ES-I3 (cell line): ENCODE measurements at regions not wholly inside any gene's neighbourhood (a gene's known extent, or its start where the extent isn't known, plus 50 kb on each side); places are given as distances from the start of the nearest gene placed in this dataset.
"Not testable (repeated sequence)": the region's sequence is repeated elsewhere in the genome, so short reads cannot be mapped to it uniquely, and the experiment has no call there.

Source experiments
- H3K36me3 ChIP-seq: 2 replicates; pipeline ENCODE4 v1.6.1; 2013; ENCODE audit warnings: mild to moderate bottlenecking, low read length, control low read depth, moderate library complexity; ENCODE audit not compliant: insufficient read depth
- H3K4me1 ChIP-seq: 2 replicates; pipeline ENCODE4 v1.6.1; 2013; ENCODE audit warnings: mild to moderate bottlenecking, control low read depth, low read length; ENCODE audit not compliant: insufficient read depth
- H3K9ac ChIP-seq: 2 replicates; pipeline ENCODE4 v1.6.1; 2013; ENCODE audit warnings: low read depth, mild to moderate bottlenecking, low read length, moderate library complexity
- H3K9me3 ChIP-seq: 2 replicates; pipeline ENCODE4 v1.6.1; 2013; ENCODE audit warnings: mild to moderate bottlenecking, low read length, moderate library complexity; ENCODE audit not compliant: control insufficient read depth, insufficient read depth

DNA sequence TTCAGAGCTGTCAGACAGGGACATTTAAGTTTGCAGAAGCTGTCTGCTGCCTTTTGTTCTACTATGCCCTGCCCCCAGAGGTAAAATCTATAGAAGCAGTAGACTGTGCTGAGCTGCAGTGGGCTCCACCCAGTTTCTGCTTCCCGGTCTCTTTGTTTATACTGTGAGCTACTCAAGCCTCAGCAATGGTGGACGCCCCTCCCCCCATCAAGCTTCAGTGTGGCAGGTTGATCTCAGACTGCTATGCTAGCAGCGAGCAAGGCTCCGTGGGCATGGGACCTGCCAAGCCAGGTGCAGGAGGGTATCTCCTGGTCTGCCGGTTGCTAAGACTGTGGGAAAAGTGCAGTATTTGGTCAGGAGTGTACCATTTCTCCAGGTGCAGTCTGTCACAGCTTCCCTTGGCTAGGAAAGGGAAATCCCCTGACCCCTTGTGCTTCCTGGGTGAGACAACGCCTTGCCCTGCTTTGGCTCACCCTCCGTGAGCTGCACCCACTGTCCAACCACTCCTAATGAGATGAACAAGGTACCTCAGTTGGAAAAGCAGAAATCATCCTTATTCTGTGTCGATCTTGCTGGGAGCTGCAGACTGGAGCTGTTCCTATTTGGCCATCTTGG, 692.2 kb downstream of the UTRN start:
- H3K9ac ChIP-seq, result peak overlapping the region; percentile 5; the same call in 1 of the 2 replicates
- not testable (repeated sequence) for H3K36me3 ChIP-seq, H3K4me1 ChIP-seq, H3K9me3 ChIP-seq

- H3K4me1 ChIP-seq, result peaks cover 10% of the 10 kb centered on the region; the same call in 1 of the 2 replicates
- H3K9me3 ChIP-seq, result no peaks in the 10 kb centered on the region
- H3K36me3 ChIP-seq, result no peaks in the 10 kb centered on the region
- no peak overlapping the region for H3K9ac ChIP-seq
Observed at GRCh38 chr6:144978208-144978607, 693.1 kb downstream of the UTRN start.

DNA sequence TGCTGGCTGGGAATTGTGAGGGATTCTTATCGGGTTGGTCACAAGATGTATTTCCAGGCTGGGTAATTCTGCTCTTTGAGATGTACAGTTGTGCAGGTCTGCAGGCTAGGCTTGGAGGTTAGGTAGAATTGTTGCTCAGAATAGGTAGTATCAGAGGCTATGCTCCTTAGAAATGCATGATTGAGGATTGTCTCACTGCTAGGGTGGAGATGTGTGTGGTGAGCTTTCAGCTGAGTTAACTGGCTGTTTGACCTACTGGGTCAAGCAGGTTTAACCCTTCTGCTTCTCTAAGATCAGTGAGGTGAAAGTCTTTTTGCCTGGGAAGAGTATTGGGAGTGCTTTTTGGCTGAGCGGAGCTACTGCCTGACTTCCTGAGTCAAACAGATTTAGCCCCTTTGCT, 701.1 kb downstream of the UTRN start:
- H3K9ac ChIP-seq, result no peak overlapping the region

DNA sequence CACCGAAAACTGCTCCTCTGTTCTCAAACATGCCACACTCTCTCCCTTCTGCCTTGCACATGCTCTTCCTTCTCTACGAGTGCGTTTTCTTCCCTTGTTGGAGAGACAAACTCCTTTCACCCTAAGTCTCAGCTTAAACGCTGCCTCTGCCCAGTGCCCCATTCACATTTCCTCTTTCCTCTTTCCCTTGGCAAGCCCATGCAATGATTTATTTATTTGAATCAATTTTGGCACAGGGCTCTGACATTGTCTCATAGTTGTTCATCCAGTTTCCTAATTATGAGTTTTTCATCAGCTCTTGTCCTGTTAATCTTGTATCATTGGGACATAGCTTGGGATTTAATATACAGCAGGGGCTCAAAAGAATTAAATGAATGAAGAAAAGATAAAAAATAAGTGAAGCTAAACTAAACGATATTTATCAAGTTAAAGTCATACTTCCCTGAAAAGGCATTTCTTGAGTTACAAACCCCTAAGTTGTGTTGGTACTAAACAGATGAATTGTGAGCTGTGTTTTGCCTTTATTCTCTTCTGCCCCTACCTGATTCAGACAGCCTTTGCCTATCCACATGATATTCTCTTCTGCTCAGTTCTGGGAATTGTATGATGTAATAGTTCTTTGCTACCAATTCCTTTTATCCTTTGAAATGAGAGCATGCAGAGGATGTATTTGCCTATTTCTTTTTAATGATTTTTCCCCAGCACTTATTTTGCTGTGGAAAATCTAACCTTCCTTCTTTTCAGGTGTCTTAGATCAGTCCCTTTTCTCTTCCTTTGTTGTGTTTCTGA, 704.4 kb downstream of the UTRN start:
- Histone ChIP-seq H3K4me1 (peaks cover 4% of the 10 kb centered on the region; the same call in 1 of the 2 replicates), H3K36me3 (no peaks in the 10 kb centered on the region), H3K9me3 (no peaks in the 10 kb centered on the region), H3K9ac (no peak overlapping the region)

More for the DNA sequence above, 701.1 kb downstream of the UTRN start:
- H3K9me3 ChIP-seq, result no peaks in the 10 kb centered on the region
- no peaks in the 10 kb centered on the region for H3K36me3 ChIP-seq
- no peaks in the 10 kb centered on the region for H3K4me1 ChIP-seq

- Histone ChIP-seq H3K36me3 (no peaks in the 10 kb centered on the region), H3K9me3 (no peaks in the 10 kb centered on the region), H3K4me1 (peaks cover 4% of the 10 kb centered on the region; the same call in 1 of the 2 replicates), H3K9ac (no peak overlapping the region)
Observed at GRCh38 chr6:144990784-144991183, 705.6 kb downstream of the UTRN start.

- Histone ChIP-seq H3K9me3 (no peaks in the 10 kb centered on the region), H3K9ac (no peak overlapping the region), H3K4me1 (peaks cover 4% of the 10 kb centered on the region; the same call in 1 of the 2 replicates), H3K36me3 (no peaks in the 10 kb centered on the region)
Observed at GRCh38 chr6:144993870-144994269, 708.7 kb downstream of the UTRN start.

DNA sequence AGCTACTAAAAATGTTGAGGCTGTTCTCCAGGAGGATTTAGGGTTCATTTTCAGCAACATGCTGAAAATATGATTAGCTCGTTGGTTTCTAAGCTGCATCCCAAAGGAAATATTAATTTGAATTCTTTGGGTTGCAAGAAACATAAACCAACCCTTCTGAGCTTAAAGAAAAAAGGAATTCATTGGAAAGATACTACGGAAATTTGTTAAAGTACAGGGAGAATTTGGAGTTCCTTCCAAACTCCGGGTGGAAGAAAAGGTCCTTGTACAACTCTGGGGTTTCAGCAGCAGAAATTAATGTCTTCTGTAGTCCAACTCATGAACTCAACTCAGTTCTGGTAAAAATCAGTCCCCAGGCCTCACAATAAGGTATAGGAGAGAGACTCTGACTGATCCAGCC, 712.9 kb downstream of the UTRN start:
- Histone ChIP-seq H3K4me1 (peaks cover 4% of the 10 kb centered on the region; the same call in 1 of the 2 replicates), H3K9me3 (no peaks in the 10 kb centered on the region), H3K9ac (no peak overlapping the region), H3K36me3 (no peaks in the 10 kb centered on the region)

- H3K4me1 ChIP-seq, result no peaks in the 10 kb centered on the region
- no peak overlapping the region for H3K9ac ChIP-seq
- H3K9me3 ChIP-seq, result no peaks in the 10 kb centered on the region
- no peaks in the 10 kb centered on the region for H3K36me3 ChIP-seq
Observed at GRCh38 chr6:144999127-144999526, 714.0 kb downstream of the UTRN start.

- Histone ChIP-seq H3K4me1 (0 out of 2 replicates have a peak, but pooled peaks cover 4% of the 10 kb centered on the region), H3K36me3 (no peaks in the 10 kb centered on the region), H3K9me3 (no peaks in the 10 kb centered on the region), H3K9ac (no peak overlapping the region)
Observed at GRCh38 chr6:145003145-145003544, 718.0 kb downstream of the UTRN start.

DNA sequence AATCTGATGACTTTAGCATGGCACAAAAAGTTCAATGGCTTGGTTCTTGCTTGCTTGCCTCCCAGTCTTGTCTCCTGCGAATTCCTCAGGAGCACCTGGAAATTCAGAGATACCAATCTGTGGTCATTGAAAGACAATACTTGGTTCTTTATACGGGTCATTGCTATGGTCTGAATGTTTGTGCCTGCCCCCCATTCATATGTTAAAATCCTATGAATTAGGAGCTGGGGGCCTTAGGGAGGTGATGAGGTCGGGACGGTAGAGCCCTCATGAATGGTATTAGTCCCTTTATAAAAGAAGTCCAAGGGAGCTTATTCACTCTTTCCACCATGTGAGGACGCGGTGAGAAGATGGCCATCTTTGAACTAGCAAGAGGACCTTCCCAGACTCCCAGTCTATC, 721.8 kb downstream of the UTRN start:
- H3K9me3 ChIP-seq, result no peaks in the 10 kb centered on the region
- 0 out of 2 replicates have a peak, but pooled peaks cover 4% of the 10 kb centered on the region for H3K4me1 ChIP-seq
- no peak overlapping the region for H3K9ac ChIP-seq
- H3K36me3 ChIP-seq, result no peaks in the 10 kb centered on the region

DNA sequence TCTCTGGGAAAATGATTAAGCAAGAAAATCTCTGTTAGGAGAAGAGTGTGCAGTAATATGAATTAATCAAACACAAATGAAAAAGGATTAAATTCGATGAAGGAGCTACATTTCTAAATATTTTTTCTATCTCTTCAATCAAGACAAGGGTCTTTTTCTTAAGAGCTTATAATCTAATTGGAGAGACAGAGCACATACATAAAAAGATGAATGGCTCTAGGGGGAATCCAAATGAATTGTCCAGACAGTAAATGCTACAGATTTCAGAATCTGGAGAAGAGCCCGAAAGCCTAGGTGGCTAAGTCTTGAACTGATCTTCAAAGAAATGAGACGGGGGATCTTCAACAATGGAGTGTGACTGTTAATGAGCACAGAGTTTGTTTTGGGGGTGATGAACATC, 723.6 kb downstream of the UTRN start:
- H3K4me1 ChIP-seq, result 0 out of 2 replicates have a peak, but pooled peaks cover 4% of the 10 kb centered on the region
- H3K9ac ChIP-seq, result no peak overlapping the region
- no peaks in the 10 kb centered on the region for H3K9me3 ChIP-seq
- no peaks in the 10 kb centered on the region for H3K36me3 ChIP-seq

- H3K4me1 ChIP-seq, result 0 out of 2 replicates have a peak, but pooled peaks cover 4% of the 10 kb centered on the region
- H3K9me3 ChIP-seq, result no peaks in the 10 kb centered on the region
- no peaks in the 10 kb centered on the region for H3K36me3 ChIP-seq
- H3K9ac ChIP-seq, result no peak overlapping the region
Observed at GRCh38 chr6:145009711-145010110, 724.6 kb downstream of the UTRN start.

GRCh38 chr6:145012039-145012662, 723.2 kb downstream of the EPM2A start:
- H3K9me3 ChIP-seq, result no peaks in the 10 kb centered on the region
- no peak overlapping the region for H3K9ac ChIP-seq
- 0 out of 2 replicates have a peak, but pooled peaks cover 3% of the 10 kb centered on the region for H3K4me1 ChIP-seq
- H3K36me3 ChIP-seq, result no peaks in the 10 kb centered on the region

GRCh38 chr6:145015739-145016558, 719.4 kb downstream of the EPM2A start:
- H3K4me1 ChIP-seq, result 0 out of 2 replicates have a peak, but pooled peaks cover 7% of the 10 kb centered on the region
- H3K9me3 ChIP-seq, result no peaks in the 10 kb centered on the region
- no peak overlapping the region for H3K9ac ChIP-seq
- H3K36me3 ChIP-seq, result no peaks in the 10 kb centered on the region
